ENCODE measurements at regions not wholly inside any gene's neighbourhood (a gene's known extent, or its start where the extent isn't known, plus 50 kb on each side); places are given as distances from the start of the nearest gene placed in this dataset.
"Not testable (repeated sequence)": the region's sequence is repeated elsewhere in the genome, so short reads cannot be mapped to it uniquely, and the experiment has no call there.

DNA sequence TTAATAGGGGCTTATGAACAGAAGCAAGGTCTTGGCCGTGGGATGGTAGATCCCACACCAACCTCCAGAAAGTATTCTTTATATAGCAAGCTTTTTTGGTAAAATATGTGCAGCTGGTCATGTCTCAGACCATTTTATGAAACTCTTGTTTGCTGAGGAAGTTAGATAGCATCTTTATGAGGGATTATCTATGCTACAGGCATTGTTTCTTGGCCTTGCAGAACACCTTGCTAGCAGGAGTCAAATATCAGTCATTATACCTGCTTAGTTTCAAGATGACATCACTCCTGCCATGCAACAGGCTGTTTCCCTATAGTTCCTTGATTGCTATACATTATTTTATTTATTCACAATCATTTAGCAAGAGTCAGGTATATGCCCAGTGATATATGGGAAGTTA, 84.8 kb upstream of the LRFN5 start:
- WGBS, 3 donors: 69 to 77% (median 73%) methylated on average over 1 of the region's 1 CpG
- TF ChIP-seq CTCF (IDR thresholded peaks at IDR 0.05): no peak
- no peak overlapping the region for H3K27ac ChIP-seq

GRCh38 chr14:41518030-41518429, 88.6 kb upstream of the LRFN5 start:
- H3K27ac ChIP-seq; intact Hi-C loops (cut with DNase I); H3K27me3 ChIP-seq (ENCODE audit: insufficient read depth in 3 of 3, low read length in 2 of 3); H3K4me1 ChIP-seq; DNase-seq; H3K9me3 ChIP-seq; H3K36me3 ChIP-seq (ENCODE audit: insufficient read depth in 1 of 2, low read depth in 1 of 2); H3K4me3 ChIP-seq; ATAC-seq: not testable (repeated sequence)
- WGBS, 3 donors: 79 to 86% (median 85%) methylated on average over 6 to 10 of the region's 11 CpGs

More for the DNA sequence above, 84.8 kb upstream of the LRFN5 start:
- intact Hi-C loops (cut with DNase I): no loop called here
- Histone ChIP-seq H3K9me3 (no peaks in the 10 kb centered on the region), H3K27me3 (ENCODE audit: insufficient read depth in 3 of 3, low read length in 2 of 3) (no peaks in the 10 kb centered on the region), H3K36me3 (ENCODE audit: insufficient read depth in 1 of 2, low read depth in 1 of 2) (no peaks in the 10 kb centered on the region), H3K4me3 (no peak overlapping the region), H3K4me1 (no peaks in the 10 kb centered on the region)
- DNase-seq (no peak), ATAC-seq (no peak)

GRCh38 chr14:41506552-41506951, 100.1 kb upstream of the LRFN5 start:
- Histone ChIP-seq H3K4me1 (no peaks in the 10 kb centered on the region), H3K27me3 (ENCODE audit: insufficient read depth in 3 of 3, low read length in 2 of 3) (no peaks in the 10 kb centered on the region), H3K4me3 (no peak overlapping the region), H3K36me3 (ENCODE audit: insufficient read depth in 1 of 2, low read depth in 1 of 2) (no peaks in the 10 kb centered on the region), H3K9me3 (no peaks in the 10 kb centered on the region), H3K27ac (no peak overlapping the region)
- DNase-seq: no peak
- intact Hi-C loops (cut with DNase I): no loop called here
- no peak for TF ChIP-seq CTCF (IDR thresholded peaks at IDR 0.05)
- no peak for ATAC-seq
- 72 to 80% (median 73%) methylated on average over 2 of the region's 2 CpGs for WGBS, 3 donors

GRCh38 chr14:41505491-41505890, 101.2 kb upstream of the LRFN5 start:
- TF ChIP-seq CTCF (IDR thresholded peaks at IDR 0.05): no peak
- Histone ChIP-seq H3K36me3 (ENCODE audit: insufficient read depth in 1 of 2, low read depth in 1 of 2) (no peaks in the 10 kb centered on the region), H3K27ac (no peak overlapping the region), H3K27me3 (ENCODE audit: insufficient read depth in 3 of 3, low read length in 2 of 3) (no peaks in the 10 kb centered on the region), H3K4me1 (no peaks in the 10 kb centered on the region), H3K9me3 (no peaks in the 10 kb centered on the region), H3K4me3 (no peak overlapping the region)
- intact Hi-C loops (cut with DNase I): no loop called here
- ATAC-seq (no peak), DNase-seq (no peak)
- 34 to 43% (median 38%) methylated on average over 2 of the region's 2 CpGs for WGBS, 3 donors

DNA sequence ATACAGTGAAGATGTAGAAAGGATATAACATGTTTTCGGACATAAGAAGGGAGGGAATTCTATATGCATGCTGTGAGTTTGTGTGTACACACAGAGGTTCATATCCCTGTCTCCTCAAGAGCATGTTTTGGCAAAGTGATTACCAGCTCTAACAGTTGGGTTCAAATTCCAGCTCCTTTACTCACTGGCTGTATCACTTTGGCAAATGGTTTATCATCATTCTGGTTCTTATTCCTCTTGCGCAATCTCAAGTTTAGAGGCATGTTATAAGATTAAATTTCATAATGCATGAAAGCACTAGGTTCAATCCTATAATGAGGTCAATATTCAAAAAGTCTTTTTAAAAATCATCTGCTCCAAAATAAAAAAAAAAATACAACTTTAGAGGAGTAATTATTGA, 107.7 kb upstream of the LRFN5 start:
- DNase-seq: no peak
- 90 to 96% (median 94%) methylated on average over 2 of the region's 2 CpGs for WGBS, 3 donors

More for the DNA sequence above, 107.7 kb upstream of the LRFN5 start:
- Histone ChIP-seq H3K9me3 (no peaks in the 10 kb centered on the region), H3K27me3 (ENCODE audit: insufficient read depth in 3 of 3, low read length in 2 of 3) (no peaks in the 10 kb centered on the region), H3K4me3 (no peak overlapping the region), H3K4me1 (no peaks in the 10 kb centered on the region), H3K36me3 (ENCODE audit: insufficient read depth in 1 of 2, low read depth in 1 of 2) (no peaks in the 10 kb centered on the region), H3K27ac (no peak overlapping the region)
- ATAC-seq: no peak
- intact Hi-C loops (cut with DNase I): no loop called here
- TF ChIP-seq CTCF (IDR thresholded peaks at IDR 0.05): no peak
